HG03460 (cell line): ENCODE measurements at regions not wholly inside any gene's neighbourhood (a gene's known extent, or its start where the extent isn't known, plus 50 kb on each side); places are given as distances from the start of the nearest gene placed in this dataset.
"Not testable (repeated sequence)": the region's sequence is repeated elsewhere in the genome, so short reads cannot be mapped to it uniquely, and the experiment has no call there.

Experiments used
- ATAC-seq: cut with Tn5 transposase; IDR thresholded peaks from one replicate; pipeline ENCODE4 v1.9.1; 2021; ENCODE audit not compliant: unreplicated experiment

- peak; percentile 95 for ATAC-seq
Observed at GRCh38 chr12:75944097-75944904, 87.3 kb downstream of the PHLDA1 start.

- no peak for ATAC-seq
Observed at GRCh38 chr12:75943730-75944096, 87.9 kb downstream of the PHLDA1 start.

GRCh38 chr12:75941661-75942060, 89.9 kb downstream of the PHLDA1 start:
- ATAC-seq: not testable (repeated sequence)

GRCh38 chr12:75939016-75939642, 92.4 kb downstream of the PHLDA1 start:
- ATAC-seq: no peak

- ATAC-seq: no peak
Observed at GRCh38 chr12:75938189-75938588, 93.4 kb downstream of the PHLDA1 start.

- ATAC-seq: no peak
Observed at GRCh38 chr12:75937486-75937885, 94.1 kb downstream of the PHLDA1 start.

- ATAC-seq: no peak
Observed at GRCh38 chr12:75936515-75937440, 94.8 kb downstream of the PHLDA1 start.

- ATAC-seq: no peak
Observed at GRCh38 chr12:75935539-75936242, 95.9 kb downstream of the PHLDA1 start.

- no peak for ATAC-seq
Observed at GRCh38 chr12:75933101-75933500, 98.5 kb downstream of the PHLDA1 start.

GRCh38 chr12:75932241-75932640, 99.3 kb downstream of the PHLDA1 start:
- no peak for ATAC-seq

- ATAC-seq: no peak
Observed at GRCh38 chr12:75923964-75924666, 107.5 kb downstream of the PHLDA1 start.

- no peak for ATAC-seq
Observed at GRCh38 chr12:75922944-75923642, 108.5 kb downstream of the PHLDA1 start.

GRCh38 chr12:75921622-75922289, 109.8 kb downstream of the PHLDA1 start:
- ATAC-seq: no peak

GRCh38 chr12:75917715-75918114, 113.9 kb downstream of the PHLDA1 start:
- ATAC-seq: no peak

GRCh38 chr12:75917083-75917482, 114.5 kb downstream of the PHLDA1 start:
- ATAC-seq: peak; percentile 72

- ATAC-seq: no peak
Observed at GRCh38 chr12:75913502-75914351, 117.8 kb downstream of the PHLDA1 start.

GRCh38 chr12:75909714-75910656, 121.6 kb downstream of the PHLDA1 start:
- no peak for ATAC-seq
